ENCODE measurements at regions not wholly inside any gene's neighbourhood (a gene's known extent, or its start where the extent isn't known, plus 50 kb on each side); places are given as distances from the start of the nearest gene placed in this dataset.

DNA sequence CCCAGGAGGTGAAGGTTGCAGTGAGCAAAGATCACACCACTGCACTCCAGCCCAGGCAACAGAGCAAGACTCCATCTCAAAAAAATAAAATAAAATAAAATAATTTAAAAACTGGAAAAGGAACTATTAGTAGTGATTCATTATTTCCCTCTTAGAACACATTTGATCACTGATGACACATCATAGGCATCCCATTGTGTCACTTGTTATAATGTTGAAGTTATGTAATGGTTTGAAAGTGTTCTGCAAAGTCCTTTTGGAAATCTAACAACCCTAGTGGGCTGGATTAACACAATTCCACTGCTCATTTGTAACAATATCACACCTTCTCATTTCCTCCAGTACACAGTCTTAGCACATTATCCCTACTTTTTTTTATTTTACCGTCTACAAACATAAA is 81.8 kb upstream of the LMNB1 start:
- WGBS (ENCODE audit: insufficient coverage), result no CpG with 5 or more reads among the region's 1 CpG

GRCh38 chr5:126707080-126707479 is 69.9 kb upstream of the LMNB1 start:
- Histone ChIP-seq H4K20me1 (ENCODE audit: insufficient read depth, low read length) (no peaks in the 10 kb centered on the region), H3K9ac (ENCODE audit: insufficient read depth, low read length, poor library complexity, severe bottlenecking) (no peak overlapping the region), H2AFZ (ENCODE audit: insufficient read depth, low read depth, low read length, poor library complexity, severe bottlenecking) (peak overlapping the region; percentile 29), H3K4me2 (replicated peaks; ENCODE audit: extremely low read depth, low read length, poor library complexity, severe bottlenecking) (no peak overlapping the region), H3K27ac (ENCODE audit: low read depth in 1 of 2, low read length in 2 of 2) (no peak overlapping the region), H3K36me3 (replicated peaks in 1 of 2; ENCODE audit: control insufficient read depth in 1 of 2, insufficient read depth in 2 of 2, low read length in 2 of 2) (no peaks in the 10 kb centered on the region), H3K27me3 (ENCODE audit: control insufficient read depth in 2 of 2, insufficient read depth in 2 of 2, low read length in 2 of 2) (no peaks in the 10 kb centered on the region), H3K9me3 (replicated peaks in 1 of 2; ENCODE audit: control insufficient read depth in 1 of 2, insufficient read depth in 1 of 2, low read length in 2 of 2) (no peaks in the 10 kb centered on the region), H3K79me2 (ENCODE audit: insufficient read depth, low read length) (no peaks in the 10 kb centered on the region), H3K4me3 (replicated peaks in 1 of 3; ENCODE audit: low read depth in 2 of 3, low read length in 3 of 3) (no peak overlapping the region), H3K4me1 (ENCODE audit: control insufficient read depth in 1 of 2, insufficient read depth in 2 of 2, low read length in 2 of 2) (no peaks in the 10 kb centered on the region)
- TF ChIP-seq CTCF (IDR thresholded peaks at IDR 0.05), result no peak
- no peak for DNase-seq
- peaks cover 0 to 2% (median 0%) of the 10 kb centered on the region in 3 donors for H3K27me3 Mint-ChIP-seq (ENCODE audit: low read depth in 3 of 3)
- H3K9me3 Mint-ChIP-seq, result peaks cover 0 to 8% (median 3%) of the 10 kb centered on the region in 7 donors
- peaks cover 4% of the 10 kb centered on the region for H3K4me1 Mint-ChIP-seq
- no peaks in the 10 kb centered on the region for H3K36me3 Mint-ChIP-seq
- intact Hi-C loops (cut with micrococcal nuclease), result no loop called here
- no peak overlapping the region for H3K4me3 Mint-ChIP-seq
- no CpG with 5 or more reads among the region's 1 CpG for WGBS (ENCODE audit: insufficient coverage)
- no peak overlapping the region for H3K27ac Mint-ChIP-seq

More for the DNA sequence above, 81.8 kb upstream of the LMNB1 start:
- H3K4me3 ChIP-seq (replicated peaks in 1 of 3; ENCODE audit: low read depth in 2 of 3, low read length in 3 of 3), result no peak overlapping the region
- no peak overlapping the region for H2AFZ ChIP-seq (ENCODE audit: insufficient read depth, low read depth, low read length, poor library complexity, severe bottlenecking)
- H3K4me1 Mint-ChIP-seq, result peaks cover 18% of the 10 kb centered on the region
- H3K27ac Mint-ChIP-seq, result peak overlapping the region; percentile 80 to 94 (median 87)
- H3K36me3 ChIP-seq (replicated peaks in 1 of 2; ENCODE audit: control insufficient read depth in 1 of 2, insufficient read depth in 2 of 2, low read length in 2 of 2), result no peaks in the 10 kb centered on the region
- H3K9me3 ChIP-seq (replicated peaks in 1 of 2; ENCODE audit: control insufficient read depth in 1 of 2, insufficient read depth in 1 of 2, low read length in 2 of 2), result no peaks in the 10 kb centered on the region
- no peak for TF ChIP-seq CTCF (IDR thresholded peaks at IDR 0.05)
- no peaks in the 10 kb centered on the region for H3K27me3 ChIP-seq (ENCODE audit: control insufficient read depth in 2 of 2, insufficient read depth in 2 of 2, low read length in 2 of 2)
- H3K9ac ChIP-seq (ENCODE audit: insufficient read depth, low read length, poor library complexity, severe bottlenecking), result no peak overlapping the region
- intact Hi-C loops (cut with micrococcal nuclease), result no loop called here
- H3K36me3 Mint-ChIP-seq, result no peaks in the 10 kb centered on the region
- no peak overlapping the region for H3K4me2 ChIP-seq (replicated peaks; ENCODE audit: extremely low read depth, low read length, poor library complexity, severe bottlenecking)
- no peaks in the 10 kb centered on the region for H3K27me3 Mint-ChIP-seq (ENCODE audit: low read depth in 3 of 3)
- peaks cover 13 to 31% of the 10 kb centered on the region in 2 donors for H3K4me1 ChIP-seq (ENCODE audit: control insufficient read depth in 1 of 2, insufficient read depth in 2 of 2, low read length in 2 of 2)
- H4K20me1 ChIP-seq (ENCODE audit: insufficient read depth, low read length), result no peaks in the 10 kb centered on the region
- H3K79me2 ChIP-seq (ENCODE audit: insufficient read depth, low read length), result no peaks in the 10 kb centered on the region
- H3K4me3 Mint-ChIP-seq, result no peak overlapping the region
- DNase-seq, result peak; percentile 60 to 79 (median 73)
- peaks cover 0 to 3% (median 0%) of the 10 kb centered on the region in 7 donors for H3K9me3 Mint-ChIP-seq
- peak overlapping the region in 1 of 2 donors; percentile 62 for H3K27ac ChIP-seq (ENCODE audit: low read depth in 1 of 2, low read length in 2 of 2)
